ENCODE measurements at regions not wholly inside any gene's neighbourhood (a gene's known extent, or its start where the extent isn't known, plus 50 kb on each side); places are given as distances from the start of the nearest gene placed in this dataset.

GRCh38 chr18:22640281-22640842, 222.6 kb upstream of the CTAGE1 start:
- H3K9me3 Mint-ChIP-seq: peaks cover 8% of the 10 kb centered on the region
- H3K27me3 Mint-ChIP-seq: no peaks in the 10 kb centered on the region
- peaks cover 3% of the 10 kb centered on the region for H3K36me3 Mint-ChIP-seq

DNA sequence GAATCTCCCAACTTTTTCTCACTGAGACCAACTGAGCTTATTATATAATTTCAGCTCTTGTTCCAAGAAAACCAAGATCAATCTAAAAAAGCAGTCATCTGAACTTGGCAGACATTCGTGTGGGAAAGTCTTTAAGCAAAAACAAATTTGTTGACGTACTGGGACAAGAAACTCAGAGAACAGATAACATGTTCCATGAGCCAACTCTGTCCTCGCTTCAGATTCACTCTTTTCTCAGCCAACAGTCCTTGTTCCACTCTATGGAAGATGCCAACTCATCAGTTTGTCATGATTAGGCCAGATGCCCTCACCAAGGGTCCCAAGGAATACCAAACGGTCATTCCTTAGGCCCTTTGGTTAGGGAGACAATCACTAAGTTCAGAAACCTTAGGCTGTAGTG, 224.2 kb upstream of the CTAGE1 start:
- Mint-ChIP-seq H3K4me3 (no peak overlapping the region), H3K9me3 (peaks cover 4% of the 10 kb centered on the region), H3K27ac (no peak overlapping the region), H3K36me3 (no peaks in the 10 kb centered on the region), H3K27me3 (no peaks in the 10 kb centered on the region), H3K4me1 (no peaks in the 10 kb centered on the region)
- DNase-seq (ENCODE audit: low spot score in 2 of 2): no peak
- ATAC-seq (ENCODE audit: low read depth): no peak

More at GRCh38 chr18:22640281-22640842, 222.6 kb upstream of the CTAGE1 start:
- DNase-seq (ENCODE audit: low spot score in 2 of 2) (no peak), ATAC-seq (ENCODE audit: low read depth) (no peak)
- Mint-ChIP-seq H3K4me3 (no peak overlapping the region), H3K27ac (no peak overlapping the region), H3K4me1 (no peaks in the 10 kb centered on the region)

DNA sequence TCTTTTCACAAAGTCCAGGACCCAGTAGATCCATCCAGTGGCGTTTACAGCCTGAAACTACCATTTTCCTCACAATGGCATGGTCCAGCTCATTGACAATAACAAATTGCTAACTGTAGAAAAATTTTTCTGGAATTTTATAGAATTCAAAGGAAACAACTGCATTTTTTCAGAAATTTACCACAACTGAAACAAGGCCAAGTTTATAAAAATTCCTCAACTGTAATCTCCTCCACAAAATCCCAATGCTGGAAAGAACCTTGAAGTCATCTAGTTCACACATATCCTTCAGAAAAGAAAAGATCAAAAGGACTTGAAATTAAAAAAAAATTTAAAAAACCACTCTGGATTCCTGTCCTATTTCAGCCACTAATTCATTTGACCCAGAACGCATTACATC, 226.0 kb upstream of the CTAGE1 start:
- H3K4me3 Mint-ChIP-seq: no peak overlapping the region
- no peak for DNase-seq (ENCODE audit: low spot score in 2 of 2)
- H3K4me1 Mint-ChIP-seq: no peaks in the 10 kb centered on the region
- no peaks in the 10 kb centered on the region for H3K9me3 Mint-ChIP-seq
- H3K36me3 Mint-ChIP-seq: no peaks in the 10 kb centered on the region
- H3K27me3 Mint-ChIP-seq: no peaks in the 10 kb centered on the region
- H3K27ac Mint-ChIP-seq: no peak overlapping the region
- ATAC-seq (ENCODE audit: low read depth): no peak

DNA sequence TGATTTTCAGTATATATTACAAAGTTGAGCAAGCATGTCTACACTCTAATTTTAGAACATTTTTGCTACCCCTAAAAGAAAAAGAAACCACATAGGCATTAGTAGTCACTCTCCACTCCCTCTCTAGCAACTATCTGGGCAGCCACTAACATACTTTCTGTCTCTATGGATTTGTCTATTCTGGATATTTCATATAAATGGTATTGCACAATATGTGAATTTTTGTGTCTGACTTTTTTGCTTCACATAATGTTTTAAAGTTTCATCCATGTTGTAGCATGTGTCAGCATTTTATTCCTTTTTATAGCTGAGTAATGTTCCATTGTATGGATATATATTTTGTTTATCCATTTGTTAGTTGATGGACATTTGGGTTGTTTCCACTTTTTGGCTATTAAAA, 232.5 kb upstream of the CTAGE1 start:
- ATAC-seq (ENCODE audit: low read depth) (no peak), DNase-seq (ENCODE audit: low spot score in 2 of 2) (no peak)
- peaks cover 6% of the 10 kb centered on the region for H3K9me3 Mint-ChIP-seq
- H3K36me3 Mint-ChIP-seq: no peaks in the 10 kb centered on the region
- H3K27ac Mint-ChIP-seq: no peak overlapping the region
- no peaks in the 10 kb centered on the region for H3K4me1 Mint-ChIP-seq
- no peak overlapping the region for H3K4me3 Mint-ChIP-seq
- H3K27me3 Mint-ChIP-seq: no peaks in the 10 kb centered on the region

DNA sequence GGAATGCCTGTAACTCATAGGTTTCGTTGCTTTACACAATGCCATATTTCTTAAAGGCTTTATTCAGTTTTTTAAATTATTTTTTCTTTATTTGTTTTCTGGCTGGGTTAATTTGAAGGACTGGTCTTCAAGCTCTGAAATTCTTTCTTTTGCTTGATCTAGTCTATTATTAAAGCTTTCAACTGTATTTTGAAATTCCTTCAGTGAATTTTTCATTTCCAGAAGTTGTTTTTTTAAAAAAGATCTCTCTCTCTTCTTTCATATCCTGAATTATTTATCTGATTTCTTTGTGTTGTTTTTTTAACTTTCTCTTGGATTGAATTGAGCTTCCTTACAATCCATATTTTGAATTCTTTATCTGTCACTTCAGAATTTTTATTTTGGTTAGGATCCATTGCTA, 239.9 kb upstream of the CTAGE1 start:
- Mint-ChIP-seq H3K9me3 (peaks cover 14% of the 10 kb centered on the region), H3K27ac (no peak overlapping the region), H3K4me3 (no peak overlapping the region), H3K36me3 (no peaks in the 10 kb centered on the region), H3K4me1 (no peaks in the 10 kb centered on the region), H3K27me3 (peaks cover 3% of the 10 kb centered on the region)
- DNase-seq (ENCODE audit: low spot score in 2 of 2) (no peak), ATAC-seq (ENCODE audit: low read depth) (no peak)

DNA sequence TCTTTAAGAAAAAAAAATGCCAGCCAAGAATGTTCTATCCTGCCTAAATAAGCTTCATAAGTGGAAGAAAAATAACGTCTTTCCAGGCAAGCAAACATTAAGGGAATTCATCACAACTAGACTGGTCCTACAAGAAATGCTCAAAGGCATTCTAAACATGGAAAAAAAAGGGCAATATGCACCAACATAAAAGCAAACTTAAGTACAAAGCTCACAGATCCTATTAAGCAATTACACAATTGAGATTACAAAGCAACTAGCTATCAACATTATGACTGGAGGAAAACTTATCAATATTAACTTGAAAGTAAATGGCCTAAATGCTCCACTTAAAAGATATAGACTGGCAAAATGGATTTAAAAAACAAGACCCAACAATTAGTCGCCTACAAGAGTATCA, 240.6 kb upstream of the CTAGE1 start:
- Mint-ChIP-seq H3K27ac (no peak overlapping the region), H3K27me3 (peaks cover 3% of the 10 kb centered on the region), H3K4me1 (no peaks in the 10 kb centered on the region), H3K4me3 (no peak overlapping the region), H3K36me3 (no peaks in the 10 kb centered on the region), H3K9me3 (peaks cover 12% of the 10 kb centered on the region)
- DNase-seq (ENCODE audit: low spot score in 2 of 2): no peak
- ATAC-seq (ENCODE audit: low read depth): no peak

DNA sequence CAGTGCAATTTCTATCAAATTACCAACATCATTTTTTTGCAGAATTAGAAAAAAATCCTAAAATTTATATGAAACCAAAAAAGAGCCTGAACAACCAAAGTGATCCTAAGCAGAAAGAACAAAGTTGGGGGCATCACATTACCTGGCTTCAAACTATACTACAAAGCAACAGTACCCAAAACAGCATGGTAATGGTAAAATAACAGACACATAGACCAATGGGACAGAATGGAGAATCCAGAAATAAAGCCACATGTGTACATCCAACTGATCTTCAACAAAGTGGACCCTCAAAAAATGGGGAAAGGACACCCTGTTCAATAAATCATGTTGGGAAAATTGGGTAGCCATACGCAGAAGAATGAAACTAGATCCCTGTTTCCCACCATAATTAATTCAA, 245.7 kb upstream of the CTAGE1 start:
- H3K27ac Mint-ChIP-seq: no peak overlapping the region
- H3K36me3 Mint-ChIP-seq: peaks cover 2% of the 10 kb centered on the region
- H3K4me3 Mint-ChIP-seq: no peak overlapping the region
- no peaks in the 10 kb centered on the region for H3K4me1 Mint-ChIP-seq
- peaks cover 14% of the 10 kb centered on the region for H3K9me3 Mint-ChIP-seq
- DNase-seq (ENCODE audit: low spot score in 2 of 2) (no peak), ATAC-seq (ENCODE audit: low read depth) (no peak)
- peaks cover 4% of the 10 kb centered on the region for H3K27me3 Mint-ChIP-seq

- Mint-ChIP-seq H3K4me3 (no peak overlapping the region), H3K36me3 (peaks cover 2% of the 10 kb centered on the region), H3K27me3 (peaks cover 10% of the 10 kb centered on the region), H3K4me1 (no peaks in the 10 kb centered on the region), H3K27ac (no peak overlapping the region), H3K9me3 (peaks cover 12% of the 10 kb centered on the region)
- no peak for ATAC-seq (ENCODE audit: low read depth)
- DNase-seq (ENCODE audit: low spot score in 2 of 2): no peak
Observed at GRCh38 chr18:22666411-22666940, 248.8 kb upstream of the CTAGE1 start.

- Mint-ChIP-seq H3K27ac (no peak overlapping the region), H3K4me3 (no peak overlapping the region), H3K36me3 (peaks cover 2% of the 10 kb centered on the region), H3K27me3 (peaks cover 10% of the 10 kb centered on the region), H3K9me3 (peaks cover 12% of the 10 kb centered on the region), H3K4me1 (no peaks in the 10 kb centered on the region)
- ATAC-seq (ENCODE audit: low read depth) (no peak), DNase-seq (ENCODE audit: low spot score in 2 of 2) (no peak)
Observed at GRCh38 chr18:22667156-22667555, 249.4 kb upstream of the CTAGE1 start.

DNA sequence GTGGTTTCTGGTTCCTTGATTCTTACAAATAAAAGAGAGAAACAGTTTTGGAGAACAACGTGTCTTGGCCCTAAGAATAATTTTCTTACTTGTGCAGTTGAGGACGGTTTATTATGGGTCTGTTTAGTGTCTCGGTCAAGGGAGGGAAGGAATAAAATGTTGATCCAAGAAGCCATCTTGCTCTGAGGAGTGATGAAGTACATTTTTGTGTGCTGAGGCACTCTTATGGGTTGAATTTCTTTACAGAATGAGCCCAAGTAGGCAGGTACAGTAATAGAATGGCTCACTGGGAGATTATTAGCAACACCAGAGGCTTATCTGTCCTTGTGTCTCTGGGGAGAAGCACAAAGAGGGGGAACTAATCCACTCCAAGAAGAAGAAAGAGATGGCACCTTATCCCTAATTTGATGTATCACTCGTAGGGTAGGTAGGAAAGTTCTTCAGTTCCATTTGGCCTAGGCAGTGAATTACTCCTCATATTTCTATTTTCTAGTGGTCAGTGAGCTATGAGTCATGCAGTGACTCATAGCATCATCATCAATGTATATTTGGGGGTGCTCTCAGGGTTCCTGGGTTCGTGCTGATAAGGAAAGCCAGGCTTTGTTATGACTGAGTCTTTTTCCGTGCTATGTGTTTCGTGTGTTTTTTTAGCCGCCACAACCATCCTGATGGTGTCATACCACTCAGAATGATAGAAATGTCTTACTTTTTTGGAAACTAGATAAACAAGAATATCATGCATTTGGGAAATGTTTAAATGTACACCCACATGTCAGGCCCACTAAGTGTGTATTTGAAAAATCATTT, 250.1 kb upstream of the CTAGE1 start:
- Mint-ChIP-seq H3K9me3 (peaks cover 12% of the 10 kb centered on the region), H3K4me3 (no peak overlapping the region), H3K27me3 (peaks cover 10% of the 10 kb centered on the region), H3K4me1 (no peaks in the 10 kb centered on the region), H3K27ac (no peak overlapping the region), H3K36me3 (peaks cover 2% of the 10 kb centered on the region)
- DNase-seq (ENCODE audit: low spot score in 2 of 2) (no peak), ATAC-seq (ENCODE audit: low read depth) (no peak)

DNA sequence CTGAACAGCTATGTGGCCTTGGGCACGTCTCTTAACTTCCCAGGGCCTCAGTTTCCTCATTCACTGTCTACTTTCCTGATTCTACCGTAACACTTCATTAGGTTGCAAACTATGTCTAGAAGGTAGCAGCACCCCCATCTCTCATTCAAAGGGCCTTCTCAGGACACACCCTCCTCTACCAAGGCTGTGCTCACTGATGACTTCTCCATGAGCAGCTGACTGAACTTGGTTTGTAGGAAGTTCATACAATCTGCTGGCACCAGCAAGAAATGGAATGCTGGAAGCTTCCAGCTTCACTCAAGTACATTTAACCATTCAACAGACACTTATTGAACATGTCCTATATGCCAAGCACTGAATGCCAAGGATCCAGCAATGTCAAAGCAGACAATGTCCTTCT, 250.8 kb upstream of the CTAGE1 start:
- ATAC-seq (ENCODE audit: low read depth) (no peak), DNase-seq (ENCODE audit: low spot score in 2 of 2) (no peak)
- Mint-ChIP-seq H3K36me3 (peaks cover 2% of the 10 kb centered on the region), H3K4me3 (no peak overlapping the region), H3K4me1 (no peaks in the 10 kb centered on the region), H3K27ac (no peak overlapping the region), H3K27me3 (peaks cover 10% of the 10 kb centered on the region), H3K9me3 (peaks cover 10% of the 10 kb centered on the region)

GRCh38 chr18:22670914-22671313, 253.2 kb upstream of the CTAGE1 start:
- Mint-ChIP-seq H3K9me3 (peaks cover 3% of the 10 kb centered on the region), H3K27ac (no peak overlapping the region), H3K27me3 (peaks cover 11% of the 10 kb centered on the region), H3K36me3 (no peaks in the 10 kb centered on the region), H3K4me3 (no peak overlapping the region), H3K4me1 (no peaks in the 10 kb centered on the region)
- DNase-seq (ENCODE audit: low spot score in 2 of 2) (no peak), ATAC-seq (ENCODE audit: low read depth) (no peak)

DNA sequence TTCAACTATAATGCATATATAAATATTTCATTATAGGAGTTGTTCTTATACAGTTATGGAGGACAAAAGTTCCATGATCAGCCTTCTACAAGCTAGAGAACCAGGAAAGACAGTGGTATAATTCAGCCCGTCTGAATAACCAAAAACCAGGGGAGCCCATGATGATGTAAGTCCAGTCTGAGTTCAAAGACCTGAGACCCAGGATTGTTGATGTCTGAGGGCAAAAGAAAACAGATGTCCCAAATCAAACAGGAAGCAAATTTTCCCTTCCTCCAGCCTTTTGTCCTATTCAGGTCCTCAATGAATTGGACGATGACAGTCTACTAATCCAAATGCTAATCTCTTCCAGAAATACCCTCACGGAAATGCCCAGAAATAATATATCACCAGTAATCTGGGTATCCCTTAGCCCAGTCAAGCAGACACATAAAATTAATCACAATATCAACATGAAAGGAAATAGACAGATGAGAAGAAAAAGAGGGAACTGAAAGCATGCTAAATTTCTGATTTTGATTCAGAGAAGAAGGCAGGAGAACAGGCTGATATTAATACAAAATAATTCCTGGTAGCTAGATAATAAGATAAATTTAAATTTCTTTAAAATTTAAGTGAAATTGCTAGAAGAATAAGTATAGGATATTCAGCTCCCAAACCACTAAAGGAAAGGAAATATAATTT, 255.6 kb upstream of the CTAGE1 start:
- Mint-ChIP-seq H3K4me1 (no peaks in the 10 kb centered on the region), H3K36me3 (no peaks in the 10 kb centered on the region), H3K9me3 (peaks cover 1% of the 10 kb centered on the region), H3K27ac (no peak overlapping the region), H3K4me3 (no peak overlapping the region), H3K27me3 (peaks cover 8% of the 10 kb centered on the region)
- DNase-seq (ENCODE audit: low spot score in 2 of 2): no peak
- no peak for ATAC-seq (ENCODE audit: low read depth)

DNA sequence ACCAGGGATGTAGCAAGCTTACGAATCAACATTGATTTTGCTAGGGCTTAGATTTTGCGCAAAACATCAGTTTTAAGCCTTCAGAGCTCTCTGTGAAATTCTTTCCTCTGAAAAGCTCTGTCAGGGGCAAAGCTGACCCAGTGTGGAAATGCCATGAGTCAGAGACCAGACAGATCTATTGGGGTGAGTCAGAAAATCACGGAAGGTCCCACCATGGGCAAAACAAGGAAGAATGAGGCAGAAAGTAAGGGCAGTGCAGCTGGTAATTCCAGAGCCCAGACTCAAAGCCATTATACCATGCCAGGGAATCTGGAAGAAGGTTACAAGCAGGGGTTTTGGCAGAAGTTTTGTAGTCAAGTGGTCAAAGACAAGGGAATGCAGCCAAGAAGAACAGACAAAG, 256.6 kb upstream of the CTAGE1 start:
- H3K9me3 Mint-ChIP-seq: no peaks in the 10 kb centered on the region
- no peak for DNase-seq (ENCODE audit: low spot score in 2 of 2)
- ATAC-seq (ENCODE audit: low read depth): no peak
- H3K36me3 Mint-ChIP-seq: no peaks in the 10 kb centered on the region
- H3K27me3 Mint-ChIP-seq: peaks cover 1% of the 10 kb centered on the region
- no peaks in the 10 kb centered on the region for H3K4me1 Mint-ChIP-seq
- H3K4me3 Mint-ChIP-seq: no peak overlapping the region
- no peak overlapping the region for H3K27ac Mint-ChIP-seq
